ENCODE measurements at regions not wholly inside any gene's neighbourhood (a gene's known extent, or its start where the extent isn't known, plus 50 kb on each side); places are given as distances from the start of the nearest gene placed in this dataset.

DNA sequence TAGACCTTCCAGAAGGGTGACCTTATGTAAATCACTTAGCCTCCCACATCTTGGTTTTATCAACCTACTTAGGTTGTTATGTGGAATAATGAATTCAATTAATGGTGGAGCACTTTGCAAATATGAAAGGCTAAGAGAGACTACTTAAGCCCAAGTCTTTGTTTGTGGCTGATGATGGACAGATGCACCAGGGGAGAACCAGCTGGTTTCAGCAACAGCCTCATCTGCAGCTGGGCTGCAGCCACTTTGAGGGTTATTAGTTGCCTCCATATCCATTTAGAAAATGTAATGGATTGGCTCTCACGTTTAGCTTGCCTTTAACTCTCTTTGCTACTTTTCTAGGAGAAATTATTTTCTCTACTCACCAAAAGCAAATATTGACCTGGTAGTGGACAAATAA lies 146.6 kb downstream of the ESM1 start:
- Histone ChIP-seq H3K9ac (ENCODE audit: low read length in 5 of 5) (no peak overlapping the region), H3K9me3 (ENCODE audit: control insufficient read depth in 5 of 5, low read length in 5 of 5) (no peaks in the 10 kb centered on the region), H3K36me3 (ENCODE audit: control insufficient read depth in 5 of 5, insufficient read depth in 5 of 5, low read length in 5 of 5) (no peaks in the 10 kb centered on the region), H3K27me3 (ENCODE audit: control insufficient read depth in 5 of 5, insufficient read depth in 4 of 5, low read length in 5 of 5) (no peaks in the 10 kb centered on the region), H3K4me1 (ENCODE audit: control insufficient read depth in 5 of 5, insufficient read depth in 5 of 5, low read length in 5 of 5) (peaks cover 0 to 12% (median 11%) of the 10 kb centered on the region in 5 donors), H3K27ac (ENCODE audit: low read depth, low read length) (no peak overlapping the region), H3K4me3 (ENCODE audit: low read depth in 1 of 5, low read length in 5 of 5) (no peak overlapping the region)

DNA sequence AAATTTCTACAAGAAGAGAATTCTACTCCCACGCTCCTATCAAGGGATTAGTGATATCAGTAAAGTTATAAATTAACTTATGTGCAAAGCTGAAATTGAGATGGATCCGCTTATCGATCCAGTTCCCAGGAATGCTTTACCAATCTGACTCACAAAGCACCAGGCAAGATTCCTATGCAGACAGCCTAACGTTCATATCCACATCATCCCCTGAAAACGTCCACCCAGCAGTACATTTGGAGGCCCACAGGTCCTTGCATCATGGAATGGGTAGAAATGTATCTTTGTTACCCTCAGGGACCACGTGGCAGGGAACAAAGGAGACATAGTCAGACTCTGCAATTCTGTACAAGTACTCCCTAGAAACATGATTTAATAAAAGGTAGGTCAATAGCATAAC lies 147.4 kb downstream of the ESM1 start:
- Histone ChIP-seq H3K36me3 (ENCODE audit: control insufficient read depth in 5 of 5, insufficient read depth in 5 of 5, low read length in 5 of 5) (no peaks in the 10 kb centered on the region), H3K27ac (ENCODE audit: low read depth, low read length) (no peak overlapping the region), H3K4me3 (ENCODE audit: low read depth in 1 of 5, low read length in 5 of 5) (no peak overlapping the region), H3K9me3 (ENCODE audit: control insufficient read depth in 5 of 5, low read length in 5 of 5) (no peaks in the 10 kb centered on the region), H3K9ac (ENCODE audit: low read length in 5 of 5) (no peak overlapping the region), H3K4me1 (ENCODE audit: control insufficient read depth in 5 of 5, insufficient read depth in 5 of 5, low read length in 5 of 5) (peaks cover 0 to 20% (median 11%) of the 10 kb centered on the region in 5 donors), H3K27me3 (ENCODE audit: control insufficient read depth in 5 of 5, insufficient read depth in 4 of 5, low read length in 5 of 5) (no peaks in the 10 kb centered on the region)

DNA sequence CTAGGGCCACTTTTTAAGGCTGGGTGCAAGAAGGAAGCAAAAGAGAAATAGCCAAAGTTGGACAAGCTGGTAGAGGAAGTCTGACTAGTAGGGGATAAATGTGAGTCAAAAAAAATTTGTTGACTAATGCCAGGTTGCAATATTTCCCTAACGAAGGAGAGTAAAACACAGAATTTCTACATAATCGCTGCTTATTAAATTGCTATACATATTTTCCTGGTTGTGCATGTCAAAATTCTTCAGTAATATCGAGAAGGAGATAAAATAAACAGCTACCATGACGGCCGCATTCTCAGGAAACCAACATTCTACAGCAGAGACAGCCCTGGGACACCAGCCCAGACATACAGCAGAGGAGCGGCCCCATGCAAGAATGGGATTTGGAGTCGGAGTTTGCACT lies 148.3 kb downstream of the ESM1 start:
- no peaks in the 10 kb centered on the region for H3K36me3 ChIP-seq (ENCODE audit: control insufficient read depth in 5 of 5, insufficient read depth in 5 of 5, low read length in 5 of 5)
- peaks cover 0 to 20% (median 15%) of the 10 kb centered on the region in 5 donors for H3K4me1 ChIP-seq (ENCODE audit: control insufficient read depth in 5 of 5, insufficient read depth in 5 of 5, low read length in 5 of 5)
- H3K9ac ChIP-seq (ENCODE audit: low read length in 5 of 5): no peak overlapping the region
- no peaks in the 10 kb centered on the region for H3K27me3 ChIP-seq (ENCODE audit: control insufficient read depth in 5 of 5, insufficient read depth in 4 of 5, low read length in 5 of 5)
- H3K4me3 ChIP-seq (ENCODE audit: low read depth in 1 of 5, low read length in 5 of 5): no peak overlapping the region
- no peak overlapping the region for H3K27ac ChIP-seq (ENCODE audit: low read depth, low read length)
- H3K9me3 ChIP-seq (ENCODE audit: control insufficient read depth in 5 of 5, low read length in 5 of 5): no peaks in the 10 kb centered on the region

DNA sequence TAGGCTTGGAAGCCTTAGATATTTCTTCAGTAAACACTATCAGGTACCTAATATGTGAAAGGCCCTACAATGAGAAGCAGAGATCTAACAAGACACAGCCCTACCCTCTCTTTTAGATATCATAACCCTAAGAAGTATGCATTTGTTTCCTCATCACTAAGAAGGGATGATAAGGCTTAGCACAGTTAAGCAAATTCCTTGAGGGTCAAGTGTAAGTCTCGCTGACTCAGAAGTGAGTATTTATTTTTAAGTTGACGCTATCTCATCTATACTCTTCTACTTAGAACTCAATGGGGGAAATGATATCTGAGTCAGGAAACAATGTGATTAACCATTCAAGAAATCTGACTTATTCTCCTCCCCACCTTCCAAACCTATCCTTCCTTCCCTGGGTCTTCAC lies 149.7 kb downstream of the ESM1 start:
- Histone ChIP-seq H3K9me3 (ENCODE audit: control insufficient read depth in 5 of 5, low read length in 5 of 5) (no peaks in the 10 kb centered on the region), H3K9ac (ENCODE audit: low read length in 5 of 5) (no peak overlapping the region), H3K36me3 (ENCODE audit: control insufficient read depth in 5 of 5, insufficient read depth in 5 of 5, low read length in 5 of 5) (no peaks in the 10 kb centered on the region), H3K4me1 (ENCODE audit: control insufficient read depth in 5 of 5, insufficient read depth in 5 of 5, low read length in 5 of 5) (peaks cover 0 to 23% (median 19%) of the 10 kb centered on the region in 5 donors), H3K4me3 (ENCODE audit: low read depth in 1 of 5, low read length in 5 of 5) (no peak overlapping the region), H3K27me3 (ENCODE audit: control insufficient read depth in 5 of 5, insufficient read depth in 4 of 5, low read length in 5 of 5) (no peaks in the 10 kb centered on the region), H3K27ac (ENCODE audit: low read depth, low read length) (no peak overlapping the region)

DNA sequence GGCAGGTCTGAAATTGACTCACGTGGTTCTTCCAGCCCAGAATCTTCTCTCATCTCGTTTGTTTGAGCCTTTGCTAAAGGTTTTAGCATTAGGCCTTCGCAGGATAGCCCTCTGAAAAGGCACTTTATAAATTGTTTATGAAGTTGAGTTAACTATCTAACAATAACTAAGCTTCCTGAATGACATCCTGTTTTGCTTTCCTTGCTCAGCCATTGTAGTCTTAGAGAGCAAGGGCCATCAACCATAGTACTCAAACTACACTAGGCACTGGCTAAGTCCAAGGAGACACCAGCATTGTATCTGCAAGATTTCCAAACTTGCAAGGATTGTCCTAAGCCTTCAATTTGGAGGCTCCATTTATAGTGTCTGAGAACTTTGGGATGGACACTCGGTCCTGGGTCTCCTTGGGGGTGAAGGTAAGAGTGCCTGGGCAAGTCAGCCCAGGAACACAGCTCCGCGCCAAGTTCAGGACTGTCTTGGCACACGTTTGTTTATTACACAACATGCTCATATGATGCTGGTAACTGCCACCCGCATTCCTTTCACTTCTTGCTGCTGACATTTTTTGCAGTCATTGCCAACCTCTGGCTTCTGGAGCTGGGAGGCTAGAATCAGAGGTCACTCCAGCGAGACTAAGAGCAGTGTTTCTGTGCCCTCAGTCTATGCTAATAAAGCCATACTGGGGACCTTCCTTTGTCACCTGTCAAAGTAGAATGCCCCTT lies 151.1 kb downstream of the ESM1 start:
- Histone ChIP-seq H3K27ac (ENCODE audit: low read depth, low read length) (no peak overlapping the region), H3K36me3 (ENCODE audit: control insufficient read depth in 5 of 5, insufficient read depth in 5 of 5, low read length in 5 of 5) (no peaks in the 10 kb centered on the region), H3K4me3 (ENCODE audit: low read depth in 1 of 5, low read length in 5 of 5) (no peak overlapping the region), H3K4me1 (ENCODE audit: control insufficient read depth in 5 of 5, insufficient read depth in 5 of 5, low read length in 5 of 5) (peaks cover 0 to 23% (median 19%) of the 10 kb centered on the region in 5 donors), H3K27me3 (ENCODE audit: control insufficient read depth in 5 of 5, insufficient read depth in 4 of 5, low read length in 5 of 5) (no peaks in the 10 kb centered on the region), H3K9ac (ENCODE audit: low read length in 5 of 5) (no peak overlapping the region), H3K9me3 (ENCODE audit: control insufficient read depth in 5 of 5, low read length in 5 of 5) (no peaks in the 10 kb centered on the region)

DNA sequence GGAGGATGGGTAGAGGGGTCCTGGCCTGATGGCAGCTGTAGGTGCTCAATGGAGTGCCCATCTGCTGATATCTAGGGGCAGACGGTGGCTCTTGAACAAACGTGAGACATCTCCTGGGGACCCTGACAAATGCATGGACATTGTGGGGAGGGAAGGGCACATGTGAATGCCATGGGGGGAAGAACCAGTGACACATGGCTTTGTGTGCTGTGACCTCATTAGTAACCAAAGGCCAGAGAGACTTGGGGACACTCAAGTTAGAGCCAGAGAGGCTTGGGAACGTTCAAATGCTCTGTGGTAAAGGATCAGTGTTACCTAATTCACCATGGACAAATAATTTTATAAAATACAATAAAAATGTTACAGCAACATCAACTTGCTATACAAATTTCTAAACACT lies 151.8 kb downstream of the ESM1 start:
- Histone ChIP-seq H3K9ac (ENCODE audit: low read length in 5 of 5) (no peak overlapping the region), H3K36me3 (ENCODE audit: control insufficient read depth in 5 of 5, insufficient read depth in 5 of 5, low read length in 5 of 5) (no peaks in the 10 kb centered on the region), H3K9me3 (ENCODE audit: control insufficient read depth in 5 of 5, low read length in 5 of 5) (no peaks in the 10 kb centered on the region), H3K27ac (ENCODE audit: low read depth, low read length) (no peak overlapping the region), H3K27me3 (ENCODE audit: control insufficient read depth in 5 of 5, insufficient read depth in 4 of 5, low read length in 5 of 5) (no peaks in the 10 kb centered on the region), H3K4me3 (ENCODE audit: low read depth in 1 of 5, low read length in 5 of 5) (no peak overlapping the region), H3K4me1 (ENCODE audit: control insufficient read depth in 5 of 5, insufficient read depth in 5 of 5, low read length in 5 of 5) (peaks cover 0 to 23% (median 18%) of the 10 kb centered on the region in 5 donors)

DNA sequence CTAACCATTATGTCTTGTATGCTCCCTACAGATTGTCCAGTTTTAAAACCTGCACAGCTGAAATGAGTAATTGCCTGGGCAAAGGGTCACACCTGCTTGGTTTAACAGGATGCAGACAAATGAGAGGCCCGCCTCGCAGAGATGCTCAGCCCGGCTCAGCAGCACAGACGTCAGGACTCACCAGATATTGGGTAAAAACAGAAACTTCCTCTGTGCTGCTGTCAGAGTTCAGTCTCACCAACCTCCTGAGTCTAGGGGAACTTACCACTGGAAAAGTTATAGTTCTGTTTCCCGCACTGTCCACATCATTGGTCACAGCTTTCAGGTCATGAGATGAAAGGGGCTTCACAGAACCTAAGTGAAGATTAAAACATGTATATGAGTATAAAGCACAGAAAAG lies 152.5 kb downstream of the ESM1 start:
- Histone ChIP-seq H3K4me3 (ENCODE audit: low read depth in 1 of 5, low read length in 5 of 5) (no peak overlapping the region), H3K27me3 (ENCODE audit: control insufficient read depth in 5 of 5, insufficient read depth in 4 of 5, low read length in 5 of 5) (no peaks in the 10 kb centered on the region), H3K9me3 (ENCODE audit: control insufficient read depth in 5 of 5, low read length in 5 of 5) (no peaks in the 10 kb centered on the region), H3K27ac (ENCODE audit: low read depth, low read length) (no peak overlapping the region), H3K4me1 (ENCODE audit: control insufficient read depth in 5 of 5, insufficient read depth in 5 of 5, low read length in 5 of 5) (peaks cover 0 to 23% (median 18%) of the 10 kb centered on the region in 5 donors), H3K9ac (ENCODE audit: low read length in 5 of 5) (no peak overlapping the region), H3K36me3 (ENCODE audit: control insufficient read depth in 5 of 5, insufficient read depth in 5 of 5, low read length in 5 of 5) (no peaks in the 10 kb centered on the region)

DNA sequence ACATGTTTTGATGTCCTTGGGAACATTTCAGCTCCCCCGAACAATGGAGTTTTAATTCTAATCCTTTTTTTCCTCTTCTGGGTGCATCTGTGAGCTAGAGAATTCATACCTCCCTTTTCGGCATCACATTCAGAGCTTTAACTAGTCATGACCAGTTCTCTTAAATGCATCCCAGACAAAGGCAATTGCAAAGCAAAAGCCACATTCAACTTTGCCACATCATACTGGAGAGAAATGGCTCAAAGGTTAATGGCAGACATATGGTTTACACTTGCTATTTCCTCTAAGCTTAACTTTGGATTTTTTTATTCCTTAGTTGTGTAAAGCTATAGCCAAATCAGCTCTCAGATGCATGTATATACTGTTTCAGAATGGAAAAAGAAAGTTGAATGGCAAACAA lies 153.3 kb downstream of the ESM1 start:
- no peak overlapping the region for H3K4me3 ChIP-seq (ENCODE audit: low read depth in 1 of 5, low read length in 5 of 5)
- H3K4me1 ChIP-seq (ENCODE audit: control insufficient read depth in 5 of 5, insufficient read depth in 5 of 5, low read length in 5 of 5): peaks cover 0 to 23% (median 18%) of the 10 kb centered on the region in 5 donors

DNA sequence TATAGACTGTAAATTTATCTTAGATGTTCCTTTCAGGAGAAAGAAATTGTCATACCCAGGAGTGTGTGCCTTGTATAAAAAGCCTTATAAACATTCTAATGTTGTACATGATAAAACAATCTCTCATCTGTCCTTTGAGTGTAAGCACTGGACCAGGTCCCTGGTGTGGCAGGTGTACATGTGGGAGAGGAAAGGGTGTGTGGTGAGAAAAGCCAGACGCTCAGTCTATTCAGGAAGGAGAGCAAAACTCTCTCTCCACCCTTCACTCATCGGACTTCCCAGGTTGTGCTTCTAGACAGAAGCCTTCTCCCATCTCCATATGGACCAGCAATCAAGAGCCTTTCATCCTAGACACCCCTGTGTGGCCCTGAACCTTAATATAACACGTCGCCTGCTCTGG lies 154.2 kb downstream of the ESM1 start:
- Histone ChIP-seq H3K27ac (ENCODE audit: low read depth, low read length) (no peak overlapping the region), H3K36me3 (ENCODE audit: control insufficient read depth in 5 of 5, insufficient read depth in 5 of 5, low read length in 5 of 5) (no peaks in the 10 kb centered on the region), H3K9ac (ENCODE audit: low read length in 5 of 5) (no peak overlapping the region), H3K27me3 (ENCODE audit: control insufficient read depth in 5 of 5, insufficient read depth in 4 of 5, low read length in 5 of 5) (no peaks in the 10 kb centered on the region), H3K4me1 (ENCODE audit: control insufficient read depth in 5 of 5, insufficient read depth in 5 of 5, low read length in 5 of 5) (peaks cover 0 to 23% (median 18%) of the 10 kb centered on the region in 5 donors), H3K9me3 (ENCODE audit: control insufficient read depth in 5 of 5, low read length in 5 of 5) (peaks cover 0 to 2% (median 0%) of the 10 kb centered on the region in 5 donors), H3K4me3 (ENCODE audit: low read depth in 1 of 5, low read length in 5 of 5) (no peak overlapping the region)

More for the DNA sequence above, 153.3 kb downstream of the ESM1 start:
- H3K27ac ChIP-seq (ENCODE audit: low read depth, low read length): no peak overlapping the region
- H3K27me3 ChIP-seq (ENCODE audit: control insufficient read depth in 5 of 5, insufficient read depth in 4 of 5, low read length in 5 of 5): no peaks in the 10 kb centered on the region
- H3K36me3 ChIP-seq (ENCODE audit: control insufficient read depth in 5 of 5, insufficient read depth in 5 of 5, low read length in 5 of 5): no peaks in the 10 kb centered on the region
- peaks cover 0 to 2% (median 0%) of the 10 kb centered on the region in 5 donors for H3K9me3 ChIP-seq (ENCODE audit: control insufficient read depth in 5 of 5, low read length in 5 of 5)
- H3K9ac ChIP-seq (ENCODE audit: low read length in 5 of 5): no peak overlapping the region

DNA sequence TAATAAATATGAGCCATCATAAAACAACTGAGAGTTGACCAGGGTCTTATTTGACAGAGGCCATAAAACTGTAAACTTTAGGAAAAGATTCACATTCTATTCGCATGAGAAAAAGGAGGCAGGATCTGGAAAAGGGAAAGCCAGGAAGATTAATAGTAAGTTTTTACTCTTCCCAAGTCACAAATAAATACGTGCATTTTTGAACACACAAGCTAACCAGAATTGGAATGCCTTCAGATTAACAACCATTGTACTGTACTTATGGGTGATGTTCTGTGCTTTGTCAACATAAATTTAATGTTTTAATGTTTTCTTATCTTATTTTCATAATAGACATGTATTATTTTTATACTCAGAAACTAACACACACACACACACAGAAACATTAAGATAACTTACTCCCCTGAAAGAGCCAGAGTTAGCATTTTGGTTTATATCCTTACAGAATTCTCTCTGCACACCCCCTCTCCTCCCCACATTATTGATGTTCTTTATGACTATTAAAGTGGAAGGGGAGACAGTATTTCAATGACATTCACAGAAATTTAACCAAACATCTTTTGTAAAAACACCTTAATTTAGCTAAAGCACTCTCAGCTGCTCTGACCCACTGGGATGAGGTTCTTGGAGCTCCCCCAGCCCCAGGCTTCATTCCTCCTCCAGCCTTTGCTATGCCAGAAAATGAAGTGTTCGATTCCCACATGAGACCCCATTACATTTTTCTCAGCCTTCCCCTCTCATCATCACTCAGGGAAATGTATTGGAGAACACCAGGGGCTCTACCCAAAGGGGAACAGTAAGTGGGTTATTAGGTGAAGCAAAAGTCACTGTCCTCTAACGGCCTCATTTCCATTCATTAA lies 155.5 kb downstream of the ESM1 start:
- Histone ChIP-seq H3K27me3 (ENCODE audit: control insufficient read depth in 5 of 5, insufficient read depth in 4 of 5, low read length in 5 of 5) (no peaks in the 10 kb centered on the region), H3K9ac (ENCODE audit: low read length in 5 of 5) (no peak overlapping the region), H3K4me1 (ENCODE audit: control insufficient read depth in 5 of 5, insufficient read depth in 5 of 5, low read length in 5 of 5) (peaks cover 0 to 21% (median 18%) of the 10 kb centered on the region in 5 donors), H3K4me3 (ENCODE audit: low read depth in 1 of 5, low read length in 5 of 5) (no peak overlapping the region), H3K27ac (ENCODE audit: low read depth, low read length) (no peak overlapping the region), H3K36me3 (ENCODE audit: control insufficient read depth in 5 of 5, insufficient read depth in 5 of 5, low read length in 5 of 5) (no peaks in the 10 kb centered on the region), H3K9me3 (ENCODE audit: control insufficient read depth in 5 of 5, low read length in 5 of 5) (peaks cover 0 to 2% (median 0%) of the 10 kb centered on the region in 5 donors)
